Common myeloid progenitor, CD34-positive (primary cell): ENCODE measurements at regions not wholly inside any gene's neighbourhood (a gene's known extent, or its start where the extent isn't known, plus 50 kb on each side); places are given as distances from the start of the nearest gene placed in this dataset.

Experiments
- CTCF ChIA-PET: fragments of 350-600 bp; sonication (Branson Sonifier 250); formaldehyde crosslinking; loops from one replicate; lab custom pipeline; 2021; ENCODE audit warnings: antibody characterized with exemption; lab: Charles Lee
- POLR2A ChIA-PET: fragments of 350-600 bp; sonication (Branson Sonifier 250); formaldehyde crosslinking; loops from one replicate; lab custom pipeline; 2021; ENCODE audit warnings: antibody characterized with exemption; lab: Charles Lee
- DNase-seq, 3 donors: peaks; one replicate each; pipeline versions ENCODE4 v3.0.0 to v3.0.0-alpha.2; 2013
- H3K27ac ChIP-seq, 2 experiments: 1 replicate in 1 of 2; 2 replicates in 1 of 2; pipeline ENCODE4 v1.7.0; 2013; ENCODE audit warnings: inconsistent platforms in 2 of 2, low read length in 2 of 2, mild to moderate bottlenecking in 2 of 2, low read depth in 1 of 2, moderate library complexity in 1 of 2; ENCODE audit not compliant: severe bottlenecking in 2 of 2, insufficient read depth in 1 of 2, poor library complexity in 1 of 2
- H3K27me3 ChIP-seq, 5 experiments: replicated peaks in 2 of 5; 1 replicate in 3 of 5; 2 replicates in 2 of 5; pipeline versions ENCODE4 v1.6.1 to v1.7.0; 2013; ENCODE audit warnings: low read length in 4 of 5, mild to moderate bottlenecking in 2 of 5, moderate library complexity in 2 of 5, inconsistent platforms in 1 of 5; ENCODE audit not compliant: insufficient read depth in 5 of 5, control insufficient read depth in 4 of 5
- H3K36me3 ChIP-seq, 4 experiments: 1 replicate in 2 of 4; 2 replicates in 2 of 4; pipeline versions ENCODE4 v1.6.1 to v1.7.0; 2013; ENCODE audit warnings: low read length in 3 of 4, control low read depth in 1 of 4, mild to moderate bottlenecking in 1 of 4; ENCODE audit not compliant: control insufficient read depth in 4 of 4, insufficient read depth in 4 of 4
- H3K4me1 ChIP-seq, 4 experiments: 1 replicate in 3 of 4; 2 replicates in 1 of 4; pipeline versions ENCODE4 v1.6.1 to v1.7.1; 2013; ENCODE audit warnings: low read length in 3 of 4, mild to moderate bottlenecking in 3 of 4, control low read depth in 1 of 4, inconsistent platforms in 1 of 4, moderate library complexity in 1 of 4; ENCODE audit not compliant: control insufficient read depth in 4 of 4, insufficient read depth in 4 of 4; ENCODE audit errors: control extremely low read depth in 1 of 4
- H3K4me3 ChIP-seq, 7 experiments: 1 replicate in 4 of 7; 2 replicates in 3 of 7; pipeline versions ENCODE4 v1.5.1 to v1.7.0; 2013; ENCODE audit warnings: mild to moderate bottlenecking in 7 of 7, low read length in 6 of 7, moderate library complexity in 6 of 7, inconsistent platforms in 2 of 7, low read depth in 2 of 7, control low read depth in 1 of 7; ENCODE audit not compliant: insufficient read depth in 4 of 7, control insufficient read depth in 1 of 7; ENCODE audit errors: extremely low read depth in 1 of 7
- H3K9me3 ChIP-seq, 5 experiments: 1 replicate in 4 of 5; 2 replicates in 1 of 5; pipeline versions ENCODE4 v1.6.1 to v1.7.1; 2013; ENCODE audit warnings: low read length in 4 of 5, mild to moderate bottlenecking in 2 of 5, inconsistent platforms in 1 of 5, low read depth in 1 of 5, moderate library complexity in 1 of 5; ENCODE audit not compliant: control insufficient read depth in 4 of 5, insufficient read depth in 2 of 5; ENCODE audit errors: control extremely low read depth in 1 of 5
- WGBS: methylation state at CpG from one replicate; pipeline ENCODE4 v1.1.5; 2013; ENCODE audit not compliant: insufficient coverage; 5-methylcytosine and 5-hydroxymethylcytosine counted together

- H3K4me3 ChIP-seq: no peak overlapping the region
- H3K4me1 ChIP-seq: peaks cover 0 to 12% (median 7%) of the 10 kb centered on the region in 4 experiments
- H3K27me3 ChIP-seq: no peaks in the 10 kb centered on the region
- ChIA-PET CTCF (no interaction called here), POLR2A (no interaction called here)
- WGBS: 100% methylated on average over 1 of the region's 2 CpGs
- H3K27ac ChIP-seq: no peak overlapping the region
- no peak for DNase-seq
- no peaks in the 10 kb centered on the region for H3K36me3 ChIP-seq
- peaks cover 0 to 5% (median 0%) of the 10 kb centered on the region in 5 experiments for H3K9me3 ChIP-seq
Measured at GRCh38 chr17:13378361-13378760, 223.4 kb downstream of the HS3ST3A1 start.

DNA sequence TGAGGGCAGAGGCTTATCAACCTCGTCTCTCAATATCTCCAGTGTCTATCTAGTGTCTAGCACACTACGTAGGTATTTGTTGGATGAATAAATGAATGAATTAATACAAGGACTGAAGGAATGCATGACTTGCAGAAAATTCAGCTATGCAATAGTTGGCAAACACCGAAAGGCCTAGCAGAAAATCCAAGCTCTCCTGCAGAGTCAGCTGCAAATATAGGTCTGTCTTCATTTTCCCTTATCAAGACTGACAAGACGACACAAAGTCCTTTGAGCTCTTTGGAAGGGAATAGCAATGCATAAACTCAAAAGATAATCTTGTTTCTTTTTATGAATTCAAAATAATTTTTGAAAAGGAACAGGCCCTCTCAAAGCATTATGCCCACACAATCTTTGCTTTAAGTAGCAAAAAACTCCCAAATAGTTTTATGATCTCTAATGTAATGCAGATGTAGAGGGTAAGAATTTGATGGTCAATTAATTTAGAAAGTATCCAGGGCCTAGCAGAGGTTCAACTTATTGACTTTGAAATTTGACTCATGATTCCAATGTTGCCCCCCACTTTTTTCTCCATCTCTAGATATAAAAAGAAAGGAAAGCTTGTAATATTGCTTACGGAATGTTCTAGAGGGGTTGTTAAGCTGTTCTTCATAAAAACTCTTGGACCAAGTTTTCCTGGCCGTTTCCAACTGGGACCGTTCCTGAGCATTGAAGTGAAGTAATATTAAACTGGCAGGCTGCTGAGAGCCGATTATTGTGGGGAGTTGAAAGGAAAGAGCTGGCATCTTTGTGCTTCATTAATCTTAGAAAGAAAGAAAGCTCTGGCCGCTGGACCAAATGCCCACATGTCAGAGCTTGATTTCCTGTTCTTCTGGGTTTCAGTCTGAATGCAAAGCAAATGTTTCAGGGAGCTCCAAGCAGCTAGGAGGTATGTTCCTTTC, 227.3 kb downstream of the HS3ST3A1 start:
- no peak for DNase-seq
- ChIA-PET CTCF (no interaction called here), POLR2A (no interaction called here)
- Histone ChIP-seq H3K27me3 (no peaks in the 10 kb centered on the region), H3K4me1 (peaks cover 0 to under 1% (median 0%) of the 10 kb centered on the region in 4 experiments), H3K4me3 (no peak overlapping the region), H3K9me3 (peaks cover 0 to 5% (median 0%) of the 10 kb centered on the region in 5 experiments), H3K27ac (no peak overlapping the region), H3K36me3 (no peaks in the 10 kb centered on the region)
- WGBS: 42% methylated on average over 5 of the region's 9 CpGs

- no peak for DNase-seq
- POLR2A ChIA-PET: no interaction called here
- 93% methylated on average over 4 of the region's 4 CpGs for WGBS
- CTCF ChIA-PET: no interaction called here
- H3K4me1 ChIP-seq: no peaks in the 10 kb centered on the region
- H3K27ac ChIP-seq: no peak overlapping the region
- no peak overlapping the region for H3K4me3 ChIP-seq
- H3K9me3 ChIP-seq: no peaks in the 10 kb centered on the region
- H3K27me3 ChIP-seq: no peaks in the 10 kb centered on the region
- H3K36me3 ChIP-seq: no peaks in the 10 kb centered on the region
Measured at GRCh38 chr17:13372432-13372831, 229.3 kb downstream of the HS3ST3A1 start.

- no peak overlapping the region for H3K4me3 ChIP-seq
- no peak overlapping the region for H3K27ac ChIP-seq
- H3K27me3 ChIP-seq: no peaks in the 10 kb centered on the region
- POLR2A ChIA-PET: no interaction called here
- no peaks in the 10 kb centered on the region for H3K36me3 ChIP-seq
- WGBS: 83% methylated on average over 1 of the region's 2 CpGs
- H3K4me1 ChIP-seq: no peaks in the 10 kb centered on the region
- DNase-seq: no peak
- CTCF ChIA-PET: no interaction called here
- H3K9me3 ChIP-seq: no peaks in the 10 kb centered on the region
Measured at GRCh38 chr17:13367154-13367553, 234.6 kb downstream of the HS3ST3A1 start.

DNA sequence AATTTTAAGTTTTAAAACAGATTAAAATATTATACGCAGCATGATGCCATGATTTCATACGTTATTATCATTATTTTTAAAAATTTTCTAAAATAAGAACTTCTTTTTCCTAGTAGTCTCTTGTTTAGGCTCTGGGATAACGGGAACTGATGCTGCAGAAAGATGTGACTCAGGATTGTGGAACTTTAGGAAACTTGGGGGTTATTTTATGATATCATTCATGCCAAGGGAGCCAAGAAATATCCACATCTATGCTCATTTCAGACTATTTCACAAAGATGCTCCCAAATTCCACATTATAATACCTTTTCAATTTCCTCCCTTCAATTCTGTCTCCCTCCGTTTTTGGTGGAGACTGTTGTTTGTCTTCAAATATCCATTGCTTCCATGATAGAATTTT, 236.4 kb downstream of the HS3ST3A1 start:
- H3K27ac ChIP-seq: no peak overlapping the region

GRCh38 chr17:13363771-13364170, 238.0 kb downstream of the HS3ST3A1 start:
- no peaks in the 10 kb centered on the region for H3K27me3 ChIP-seq
- no peaks in the 10 kb centered on the region for H3K4me1 ChIP-seq
- no peaks in the 10 kb centered on the region for H3K36me3 ChIP-seq
- CTCF ChIA-PET: interaction anchor here (1.0 to 1.1 kb wide), 2 partner anchors 12 to 27 kb away, joined by 3 read pairs; no protein-coding TSS in a partner anchor
- no peak overlapping the region for H3K27ac ChIP-seq
- H3K4me3 ChIP-seq: no peak overlapping the region
- no peaks in the 10 kb centered on the region for H3K9me3 ChIP-seq
- POLR2A ChIA-PET: no interaction called here
- WGBS: 64% methylated on average over 1 of the region's 1 CpG
- no peak for DNase-seq

More for the DNA sequence above, 236.4 kb downstream of the HS3ST3A1 start:
- H3K4me1 ChIP-seq: no peaks in the 10 kb centered on the region
- H3K36me3 ChIP-seq: no peaks in the 10 kb centered on the region
- POLR2A ChIA-PET: no interaction called here
- no peak overlapping the region for H3K4me3 ChIP-seq
- 100% methylated on average over 1 of the region's 4 CpGs for WGBS
- CTCF ChIA-PET: no interaction called here
- H3K27me3 ChIP-seq: no peaks in the 10 kb centered on the region
- no peak for DNase-seq
- no peaks in the 10 kb centered on the region for H3K9me3 ChIP-seq
